Activated CD4-positive, alpha-beta T cell treated with anti-CD3 and anti-CD28 coated beads, Interleukin-2, amount 50 U/mL, for 16 hours (primary cell): ENCODE measurements at regions not wholly inside any gene's neighbourhood (a gene's known extent, or its start where the extent isn't known, plus 50 kb on each side); places are given as distances from the start of the nearest gene placed in this dataset.

Source experiments
- DNase-seq: peaks from one replicate; pipeline ENCODE4 v3.0.0-alpha.2; 2020

DNA sequence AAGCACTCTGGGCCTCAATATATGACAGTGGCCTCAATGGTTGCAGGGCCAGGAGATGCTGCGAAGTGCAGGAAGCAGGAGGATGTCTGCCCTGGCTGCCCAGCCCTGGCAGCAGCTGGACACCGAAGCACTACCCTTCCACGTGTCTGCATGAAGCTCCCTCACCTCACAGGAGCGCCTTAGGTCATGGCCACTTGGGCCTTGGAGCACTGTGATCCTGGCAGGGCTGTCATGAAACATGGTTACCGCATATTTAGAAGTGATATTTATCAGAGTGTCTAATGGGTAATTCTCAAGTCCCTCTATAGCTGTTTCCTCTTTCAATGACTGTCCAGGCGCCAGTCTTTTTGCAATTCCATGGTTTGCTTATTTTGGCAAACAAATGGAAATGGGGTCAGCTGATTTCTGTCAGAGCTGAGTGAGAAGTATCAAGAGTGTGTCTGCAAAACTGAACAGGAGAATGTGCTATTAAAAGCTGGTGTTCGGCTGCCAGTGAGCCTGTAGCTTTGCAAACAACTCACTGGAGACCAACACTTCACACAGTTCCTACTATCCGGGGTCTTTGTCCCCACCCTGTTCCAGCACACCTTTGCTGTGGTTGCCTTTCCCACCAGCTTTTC is 285.9 kb downstream of the KIF4B start:
- no peak for DNase-seq

GRCh38 chr5:155303120-155303519 is 289.6 kb downstream of the KIF4B start:
- DNase-seq = no peak

- no peak for DNase-seq
Observed at GRCh38 chr5:155307229-155307628, 293.7 kb downstream of the KIF4B start.

- DNase-seq = no peak
Observed at GRCh38 chr5:155308289-155308688, 294.7 kb downstream of the KIF4B start.

DNA sequence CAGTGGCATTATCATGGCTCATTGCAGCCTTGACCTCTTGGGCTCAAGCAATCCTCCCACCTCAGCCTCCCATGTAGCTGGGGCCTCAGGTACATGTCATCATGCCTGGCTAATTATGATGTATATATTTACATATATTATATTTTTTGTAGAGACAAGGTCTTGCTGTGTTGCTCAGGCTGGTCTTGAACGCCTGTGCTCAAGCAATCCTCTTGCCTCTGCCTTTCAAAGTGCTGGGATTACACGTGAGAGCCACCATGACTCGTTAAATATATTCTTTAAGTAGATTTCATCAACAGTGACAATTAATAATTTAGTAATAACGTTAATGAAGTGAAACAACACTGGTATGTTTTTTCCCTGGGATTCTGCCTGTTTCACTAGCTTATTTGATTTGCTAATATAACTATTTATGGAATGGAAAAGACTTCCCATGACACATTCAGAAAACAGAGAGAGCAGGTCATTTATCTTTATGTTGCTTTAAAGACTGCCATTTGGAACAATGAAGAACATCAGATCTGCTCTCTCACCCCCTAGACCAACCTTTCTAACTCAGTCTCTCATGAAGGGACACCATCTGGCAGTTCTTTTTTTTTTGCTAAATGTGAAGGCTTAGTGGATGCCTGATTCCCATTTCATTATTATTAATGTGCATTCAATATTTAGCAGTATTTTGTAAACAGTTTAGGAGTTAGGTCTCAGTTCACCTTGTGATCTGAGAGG is 295.6 kb downstream of the KIF4B start:
- no peak for DNase-seq

GRCh38 chr5:155311721-155312120 is 298.2 kb downstream of the KIF4B start:
- DNase-seq = no peak

- no peak for DNase-seq
Observed at GRCh38 chr5:155313518-155313917, 300.0 kb downstream of the KIF4B start.

DNA sequence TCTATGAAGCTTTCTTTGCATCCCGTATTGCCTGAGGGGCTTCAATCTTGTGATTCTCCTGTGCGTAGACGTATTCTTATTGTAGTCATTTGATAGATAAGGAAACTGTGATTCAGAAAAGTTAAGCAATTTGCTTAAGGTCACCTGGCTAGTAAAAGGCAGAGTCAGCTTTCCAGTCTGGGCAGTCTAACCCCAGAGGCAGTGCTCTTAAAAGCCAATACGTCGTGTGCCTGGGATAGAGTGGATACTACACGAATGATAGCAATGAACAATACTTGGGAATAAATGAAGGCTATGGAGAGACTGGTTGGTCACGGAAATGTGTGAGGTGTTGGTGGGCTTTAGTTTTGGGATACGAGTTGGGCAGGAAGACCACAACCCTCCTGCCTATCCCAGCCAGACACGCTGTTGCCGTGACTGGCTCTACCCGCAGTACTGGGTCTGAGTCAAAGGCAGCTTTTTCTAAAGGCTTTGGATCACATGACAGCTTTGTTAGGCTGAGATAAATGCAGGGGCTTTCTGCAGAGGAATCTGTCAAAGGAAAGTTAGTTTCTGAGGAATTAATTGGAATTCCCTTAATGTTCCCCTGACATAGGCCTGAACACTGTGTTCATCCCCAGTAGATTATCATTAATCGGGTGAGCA is 302.6 kb downstream of the KIF4B start:
- no peak for DNase-seq

GRCh38 chr5:155332618-155333017 is 319.1 kb downstream of the KIF4B start:
- no peak for DNase-seq

DNA sequence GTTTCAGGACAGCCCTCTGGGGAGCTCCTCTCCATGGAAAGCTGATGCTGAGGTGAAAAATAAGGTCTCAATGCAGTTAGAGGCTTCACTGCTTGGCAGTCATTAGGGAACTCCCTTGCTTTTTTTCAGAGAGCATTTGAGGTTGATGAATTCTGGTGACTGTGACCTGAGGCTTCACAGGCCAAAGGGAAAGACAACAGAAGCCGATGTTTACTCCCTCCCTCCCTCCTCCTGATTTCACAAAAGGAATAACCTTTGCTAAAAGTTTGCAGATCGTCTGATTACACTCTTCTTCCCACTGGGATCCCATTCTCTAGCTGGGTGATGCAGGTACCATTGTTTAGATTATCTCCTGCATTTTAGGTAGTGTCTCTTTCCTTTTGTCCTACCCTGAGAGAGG is 329.4 kb downstream of the KIF4B start:
- no peak for DNase-seq

- DNase-seq = no peak
Observed at GRCh38 chr5:155343468-155343867, 329.9 kb downstream of the KIF4B start.

GRCh38 chr5:155353231-155353630 is 339.7 kb downstream of the KIF4B start:
- no peak for DNase-seq

GRCh38 chr5:155366096-155366495 is 352.5 kb downstream of the KIF4B start:
- no peak for DNase-seq

DNA sequence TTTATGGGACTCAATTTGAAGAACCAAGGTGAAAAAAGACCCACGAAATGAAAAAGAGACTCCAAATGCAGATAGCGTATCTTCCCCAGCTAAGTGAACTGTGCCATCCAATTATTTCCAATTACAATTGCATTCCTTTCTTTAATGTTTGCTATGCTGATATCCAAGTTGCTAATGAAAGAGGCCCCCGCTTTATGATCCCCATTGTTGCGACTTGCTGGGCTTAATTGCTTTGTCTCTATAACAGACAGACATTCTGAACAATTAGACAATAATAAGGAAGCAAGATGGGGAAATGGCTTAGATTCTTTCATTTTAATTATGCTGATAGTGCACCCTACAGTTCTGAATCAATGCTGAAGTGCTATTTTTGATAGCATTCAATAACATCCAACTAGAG is 354.3 kb downstream of the KIF4B start:
- no peak for DNase-seq

DNA sequence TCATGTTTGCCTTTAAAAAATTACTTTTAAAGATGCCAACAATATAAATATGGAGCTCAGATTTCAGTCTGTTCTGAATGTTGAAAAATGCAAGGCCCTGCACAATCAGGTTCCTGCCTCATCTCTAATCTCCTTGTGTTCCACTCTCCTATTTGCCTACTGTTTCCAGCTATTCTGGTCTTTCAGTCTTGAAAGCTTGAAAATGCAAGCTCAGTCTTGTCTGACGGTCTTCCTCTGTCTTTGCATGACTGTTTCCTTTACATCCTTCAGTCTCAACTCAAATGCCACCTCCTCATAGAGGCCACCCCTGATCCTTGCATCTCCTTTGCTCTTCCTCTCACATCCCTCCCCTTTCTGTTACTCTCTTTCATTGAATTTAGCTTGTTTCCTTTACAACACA is 354.9 kb downstream of the KIF4B start:
- DNase-seq = no peak

- DNase-seq = no peak
Observed at GRCh38 chr5:155380480-155380879, 366.9 kb downstream of the KIF4B start.

- DNase-seq = no peak
Observed at GRCh38 chr5:155381654-155382053, 368.1 kb downstream of the KIF4B start.

DNA sequence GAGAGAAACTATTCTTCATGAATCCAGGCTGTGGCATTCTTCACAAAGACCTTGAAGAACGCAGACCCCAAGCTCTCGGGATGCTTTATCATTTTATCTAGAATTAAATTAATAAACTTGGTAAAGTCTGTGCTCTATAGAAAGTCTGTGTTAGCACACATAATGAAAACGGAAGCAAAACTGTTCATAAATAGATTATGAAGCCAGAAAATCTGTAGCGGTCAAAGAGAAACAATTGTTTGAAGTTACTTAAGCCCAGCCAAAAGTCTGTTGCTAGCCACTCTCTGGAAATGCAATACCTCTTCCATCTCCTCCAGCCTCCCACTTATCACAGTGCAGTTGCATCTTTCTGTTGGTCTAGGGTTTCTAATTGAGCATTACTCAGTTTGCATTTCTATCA is 375.9 kb downstream of the KIF4B start:
- no peak for DNase-seq

- no peak for DNase-seq
Observed at GRCh38 chr5:155394727-155395126, 381.2 kb downstream of the KIF4B start.

DNA sequence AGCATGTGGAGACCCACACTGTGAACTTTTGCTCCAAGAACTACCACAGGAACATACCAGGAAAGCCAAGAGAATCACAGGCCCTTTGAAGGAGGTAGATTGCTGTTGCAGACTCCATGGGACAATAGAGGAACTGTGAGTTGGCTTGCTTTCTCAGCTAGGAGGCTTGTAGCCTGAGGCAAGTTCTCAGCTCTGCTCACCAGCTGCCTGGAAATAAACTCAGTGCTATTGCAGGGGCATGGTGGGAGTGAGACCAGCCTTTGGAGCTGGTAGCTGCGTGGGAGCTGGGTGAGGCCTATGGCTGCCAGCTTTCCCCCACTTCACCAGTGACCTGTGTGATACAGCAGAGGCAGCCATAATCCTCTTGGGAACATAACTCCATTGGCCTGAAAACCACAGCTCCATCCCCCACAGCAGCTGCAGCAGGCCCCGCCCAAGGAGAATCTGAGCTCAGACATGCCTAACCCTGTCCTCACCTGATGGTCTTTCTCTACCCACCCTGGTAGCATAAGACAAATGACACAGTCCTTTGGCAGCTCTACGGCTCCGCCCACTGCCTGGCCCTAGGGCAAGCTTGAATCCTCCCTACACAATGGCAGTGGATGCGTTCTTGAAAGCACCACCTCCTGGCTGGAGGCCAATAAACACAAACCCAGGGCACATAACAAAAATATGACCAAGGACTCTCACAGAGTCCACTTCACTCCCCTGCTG is 389.5 kb downstream of the KIF4B start:
- DNase-seq = no peak

- DNase-seq = no peak
Observed at GRCh38 chr5:155406815-155407214, 393.3 kb downstream of the KIF4B start.

DNA sequence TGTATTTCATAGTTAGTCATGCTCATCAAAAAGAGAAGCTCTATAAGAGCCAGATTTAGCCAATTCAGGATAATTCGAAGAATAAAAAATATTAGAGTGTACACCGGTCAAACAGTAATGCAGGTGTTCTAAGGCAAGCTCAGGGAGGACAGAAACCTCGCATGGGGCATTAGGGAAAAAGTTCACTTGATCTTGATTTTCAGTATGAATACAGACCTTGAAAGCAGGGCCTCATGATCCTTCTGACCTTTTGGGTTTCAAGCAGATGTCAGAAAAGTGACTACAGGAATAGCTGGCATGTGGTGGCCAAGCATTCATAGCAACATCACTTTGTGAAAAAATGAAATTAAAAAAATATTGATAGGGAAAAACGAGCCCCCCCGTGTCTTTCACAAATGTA is 394.9 kb downstream of the KIF4B start:
- DNase-seq = no peak

GRCh38 chr5:155416765-155417164 is 403.2 kb downstream of the KIF4B start:
- no peak for DNase-seq
